ENCODE measurements at regions not wholly inside any gene's neighbourhood (a gene's known extent, or its start where the extent isn't known, plus 50 kb on each side); places are given as distances from the start of the nearest gene placed in this dataset.
A peak's percentile ranks its signal among the peaks of the same experiment; 100 is the strongest.

GRCh38 chr14:42316693-42317092 lies 710.0 kb downstream of the LRFN5 start:
- DNase-seq: no peak

GRCh38 chr14:42311876-42312275 lies 705.2 kb downstream of the LRFN5 start:
- DNase-seq: no peak

GRCh38 chr14:42307239-42307825 lies 700.7 kb downstream of the LRFN5 start:
- no peak for DNase-seq

GRCh38 chr14:42299692-42300091 lies 693.0 kb downstream of the LRFN5 start:
- DNase-seq: peak; percentile 11

- DNase-seq: no peak
Measured at GRCh38 chr14:42293180-42293579, 686.5 kb downstream of the LRFN5 start.

GRCh38 chr14:42277840-42278239 lies 671.2 kb downstream of the LRFN5 start:
- DNase-seq: no peak

GRCh38 chr14:42269234-42269633 lies 662.6 kb downstream of the LRFN5 start:
- DNase-seq: no peak

- DNase-seq: no peak
Measured at GRCh38 chr14:42248131-42248530, 641.5 kb downstream of the LRFN5 start.

GRCh38 chr14:42241101-42241500 lies 634.4 kb downstream of the LRFN5 start:
- DNase-seq: no peak

- DNase-seq: no peak
Measured at GRCh38 chr14:42229976-42230375, 623.3 kb downstream of the LRFN5 start.

- DNase-seq: no peak
Measured at GRCh38 chr14:42229294-42229693, 622.6 kb downstream of the LRFN5 start.

GRCh38 chr14:42228611-42229010 lies 621.9 kb downstream of the LRFN5 start:
- DNase-seq: no peak

- DNase-seq: peak; percentile 69
Measured at GRCh38 chr14:42224053-42224888, 617.6 kb downstream of the LRFN5 start.

- peak; percentile 52 for DNase-seq
Measured at GRCh38 chr14:42222924-42223471, 616.3 kb downstream of the LRFN5 start.

GRCh38 chr14:42214981-42215491 lies 608.4 kb downstream of the LRFN5 start:
- DNase-seq: peak; percentile 90

GRCh38 chr14:42200957-42201356 lies 594.3 kb downstream of the LRFN5 start:
- no peak for DNase-seq

- no peak for DNase-seq
Measured at GRCh38 chr14:42198010-42198409, 591.3 kb downstream of the LRFN5 start.

- DNase-seq: peak; percentile 91
Measured at GRCh38 chr14:42192738-42193653, 586.3 kb downstream of the LRFN5 start.

GRCh38 chr14:42190744-42191143 lies 584.1 kb downstream of the LRFN5 start:
- DNase-seq: no peak

- DNase-seq: peak; percentile 50
Measured at GRCh38 chr14:42187846-42188245, 581.2 kb downstream of the LRFN5 start.

- DNase-seq: no peak
Measured at GRCh38 chr14:42185718-42186117, 579.0 kb downstream of the LRFN5 start.

GRCh38 chr14:42174357-42174756 lies 567.7 kb downstream of the LRFN5 start:
- DNase-seq: no peak

GRCh38 chr14:42173206-42173605 lies 566.5 kb downstream of the LRFN5 start:
- DNase-seq: no peak
